NB4 (cell line): ENCODE measurements at regions not wholly inside any gene's neighbourhood (a gene's known extent, or its start where the extent isn't known, plus 50 kb on each side); places are given as distances from the start of the nearest gene placed in this dataset.

Experiments
- DNase-seq: peaks from one replicate; pipeline ENCODE4 v3.0.0; 2010; ENCODE audit warnings: low read depth
- H3K4me3 ChIP-seq: one replicate; pipeline ENCODE4 v1.5.1; 2011; ENCODE audit warnings: mild to moderate bottlenecking, low read depth, low read length, moderate library complexity
- MAX ChIP-seq: IDR thresholded peaks from 2 replicates; pipeline ENCODE4 v1.6.1; 2011; ENCODE audit warnings: low read depth, low read length
- MYC ChIP-seq: IDR thresholded peaks from 2 replicates; pipeline ENCODE4 v1.6.1; 2011; ENCODE audit warnings: low read depth, low read length
- POLR2A ChIP-seq: IDR thresholded peaks from 2 replicates; pipeline ENCODE4 v1.6.1; 2011; ENCODE audit warnings: mild to moderate bottlenecking; ENCODE audit not compliant: insufficient read length; ENCODE audit errors: extremely low read depth
- TF ChIP-seq, protein P1 (sequence below): IDR thresholded peaks from one replicate; pipeline ENCODE4 v1.5.1; 2012; ENCODE audit warnings: low read depth, low read length

DNA sequence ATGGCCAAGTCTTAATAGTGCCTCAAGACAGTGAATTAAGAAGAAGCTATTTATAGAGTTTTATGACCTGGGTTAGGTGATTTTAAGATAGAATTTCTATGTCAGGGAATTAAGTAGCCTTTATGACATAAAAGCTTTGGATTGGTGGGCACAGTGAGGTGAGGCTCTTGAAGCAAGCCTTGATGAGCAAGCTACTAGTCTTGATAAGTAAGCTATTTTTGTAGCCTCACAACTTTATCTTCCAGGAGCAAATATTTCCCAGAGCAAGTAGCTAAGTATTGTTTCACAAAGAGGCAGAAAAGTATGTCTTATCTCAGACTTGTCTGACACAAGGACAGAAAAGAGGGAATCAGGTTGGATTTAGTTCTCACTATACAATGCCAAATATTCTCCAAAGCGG lies 491.7 kb upstream of the RASGRP1 start:
- TF ChIP-seq MAX (no peak), POLR2A (no peak), MYC (no peak)
- TF ChIP-seq, protein P1, sequence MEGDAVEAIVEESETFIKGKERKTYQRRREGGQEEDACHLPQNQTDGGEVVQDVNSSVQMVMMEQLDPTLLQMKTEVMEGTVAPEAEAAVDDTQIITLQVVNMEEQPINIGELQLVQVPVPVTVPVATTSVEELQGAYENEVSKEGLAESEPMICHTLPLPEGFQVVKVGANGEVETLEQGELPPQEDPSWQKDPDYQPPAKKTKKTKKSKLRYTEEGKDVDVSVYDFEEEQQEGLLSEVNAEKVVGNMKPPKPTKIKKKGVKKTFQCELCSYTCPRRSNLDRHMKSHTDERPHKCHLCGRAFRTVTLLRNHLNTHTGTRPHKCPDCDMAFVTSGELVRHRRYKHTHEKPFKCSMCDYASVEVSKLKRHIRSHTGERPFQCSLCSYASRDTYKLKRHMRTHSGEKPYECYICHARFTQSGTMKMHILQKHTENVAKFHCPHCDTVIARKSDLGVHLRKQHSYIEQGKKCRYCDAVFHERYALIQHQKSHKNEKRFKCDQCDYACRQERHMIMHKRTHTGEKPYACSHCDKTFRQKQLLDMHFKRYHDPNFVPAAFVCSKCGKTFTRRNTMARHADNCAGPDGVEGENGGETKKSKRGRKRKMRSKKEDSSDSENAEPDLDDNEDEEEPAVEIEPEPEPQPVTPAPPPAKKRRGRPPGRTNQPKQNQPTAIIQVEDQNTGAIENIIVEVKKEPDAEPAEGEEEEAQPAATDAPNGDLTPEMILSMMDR, result no peak
- no peak for DNase-seq
- H3K4me3 ChIP-seq, result no peak overlapping the region

- no peak for DNase-seq
- H3K4me3 ChIP-seq, result no peak overlapping the region
- no peak for TF ChIP-seq MAX
- TF ChIP-seq, protein P1, result no peak
- no peak for TF ChIP-seq MYC
- no peak for TF ChIP-seq POLR2A
Measured at GRCh38 chr15:39058351-39059131, 493.9 kb upstream of the RASGRP1 start.

GRCh38 chr15:39059917-39060316 lies 495.3 kb upstream of the RASGRP1 start:
- no peak for TF ChIP-seq MAX
- TF ChIP-seq, protein P1, result no peak
- H3K4me3 ChIP-seq, result no peak overlapping the region
- no peak for DNase-seq

GRCh38 chr15:39061952-39062464 lies 497.4 kb upstream of the RASGRP1 start:
- no peak for DNase-seq
- no peak for TF ChIP-seq MYC
- no peak for TF ChIP-seq POLR2A
- TF ChIP-seq, protein P1, result no peak
- no peak for TF ChIP-seq MAX
- H3K4me3 ChIP-seq, result no peak overlapping the region

DNA sequence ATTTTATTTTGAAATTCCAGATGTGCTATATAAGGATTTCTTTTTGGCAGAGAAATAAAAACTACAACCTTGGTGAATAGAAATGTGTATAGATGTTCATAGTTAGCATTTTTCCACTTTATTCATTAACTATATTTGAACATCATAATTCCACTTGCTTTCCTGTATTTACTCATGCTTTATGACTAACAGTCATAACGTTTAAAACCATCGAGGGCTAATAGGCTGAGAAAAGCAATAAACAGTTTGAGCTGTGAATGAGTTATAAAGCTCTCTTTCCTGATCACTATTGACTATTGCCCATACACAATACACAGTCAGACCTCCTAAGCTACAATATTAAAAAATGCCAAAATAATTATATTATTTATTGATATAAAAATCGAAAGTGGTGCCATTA lies 502.1 kb upstream of the RASGRP1 start:
- TF ChIP-seq MAX (no peak), MYC (no peak), POLR2A (no peak)
- TF ChIP-seq, protein P1, result no peak
- no peak overlapping the region for H3K4me3 ChIP-seq
- no peak for DNase-seq
